AML-193 (cell line): ENCODE measurements at regions not wholly inside any gene's neighbourhood (a gene's known extent, or its start where the extent isn't known, plus 50 kb on each side); places are given as distances from the start of the nearest gene placed in this dataset.

Source experiments
- DNase-seq, 2 experiments: peaks; one replicate each; lab custom pipeline; 2025; lab: John Stamatoyannopoulos, UW

DNA sequence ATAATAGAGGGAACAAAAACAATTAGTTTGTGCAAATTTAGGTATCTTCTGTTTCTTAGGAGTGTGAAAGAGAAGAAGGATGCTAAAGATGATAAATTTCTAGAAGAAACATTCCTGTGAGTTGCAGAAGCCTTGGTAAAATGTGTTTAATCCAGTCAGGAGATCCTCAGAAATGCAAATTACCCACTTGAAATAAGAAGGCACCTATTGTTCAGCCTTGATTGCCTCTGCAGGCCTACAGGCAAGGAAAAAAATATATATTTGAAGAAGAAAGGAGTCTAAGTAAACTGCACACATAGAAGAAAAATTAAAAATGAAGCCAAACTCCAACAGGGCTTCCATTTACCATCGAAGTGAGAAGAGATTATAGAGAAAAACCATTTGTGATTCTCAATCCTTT, 51.0 kb upstream of the LHX8 start:
- no peak for DNase-seq

DNA sequence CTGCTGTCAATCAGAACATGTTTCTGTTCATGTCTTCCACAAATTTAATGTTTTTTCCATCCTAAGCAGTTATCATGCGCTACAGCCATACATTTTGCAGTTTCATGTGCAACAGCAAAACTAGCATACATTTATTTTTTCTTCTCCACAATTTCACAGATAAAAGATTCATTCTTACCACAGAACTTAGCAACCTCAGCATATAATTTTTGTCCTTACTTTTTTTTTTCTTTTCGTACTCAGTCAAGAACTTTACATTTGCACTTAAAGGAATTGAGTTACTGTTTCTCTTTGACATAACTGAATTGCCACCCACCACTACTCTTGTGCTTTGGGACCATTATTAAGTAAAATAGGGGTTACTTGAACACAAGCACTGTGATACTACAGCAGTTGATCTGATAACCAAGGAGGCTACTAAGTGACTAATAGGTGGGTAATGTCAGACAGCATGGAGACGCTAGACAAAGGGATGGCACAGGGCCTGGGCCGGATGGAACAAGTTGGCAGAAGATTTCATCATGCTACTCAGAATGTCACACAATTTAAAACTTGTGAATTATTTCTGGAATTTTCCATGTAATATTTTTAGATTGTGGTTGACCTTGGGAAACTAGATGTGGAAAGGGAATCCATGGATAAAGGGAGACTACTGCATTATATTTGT, 50.2 kb upstream of the LHX8 start:
- no peak for DNase-seq
